Choroid plexus epithelial cell (primary cell): ENCODE measurements at regions not wholly inside any gene's neighbourhood (a gene's known extent, or its start where the extent isn't known, plus 50 kb on each side); places are given as distances from the start of the nearest gene placed in this dataset.

Source experiments
- DNase-seq: peaks from one replicate; pipeline ENCODE4 v3.0.0-alpha.2; 2010; ENCODE audit warnings: low read depth
- H3K4me3 ChIP-seq: 2 replicates; pipeline ENCODE4 v1.5.1; 2011; ENCODE audit warnings: low read depth, mild to moderate bottlenecking, control low read depth, low read length, moderate library complexity
- CTCF ChIP-seq: conservative IDR thresholded peaks from 2 replicates; pipeline ENCODE4 v1.5.1; 2011; ENCODE audit warnings: low read depth, mild to moderate bottlenecking, control low read depth, inconsistent platforms, low read length, moderate library complexity

- no peak for DNase-seq
- H3K4me3 ChIP-seq, result no peak overlapping the region
- no peak for TF ChIP-seq CTCF
These were observed 466.5 kb upstream of the GJE1 start for GRCh38 chr6:141666187-141666586.

GRCh38 chr6:141664744-141665143 is 468.0 kb upstream of the GJE1 start:
- TF ChIP-seq CTCF, result no peak
- DNase-seq, result no peak

GRCh38 chr6:141659582-141659981 is 473.1 kb upstream of the GJE1 start:
- no peak for TF ChIP-seq CTCF
- H3K4me3 ChIP-seq, result no peak overlapping the region

More at GRCh38 chr6:141664744-141665143, 468.0 kb upstream of the GJE1 start:
- no peak overlapping the region for H3K4me3 ChIP-seq

GRCh38 chr6:141658696-141659095 is 474.0 kb upstream of the GJE1 start:
- TF ChIP-seq CTCF, result no peak
- no peak for DNase-seq
- H3K4me3 ChIP-seq, result no peak overlapping the region

More at GRCh38 chr6:141659582-141659981, 473.1 kb upstream of the GJE1 start:
- no peak for DNase-seq

GRCh38 chr6:141657812-141658211 is 474.9 kb upstream of the GJE1 start:
- DNase-seq, result no peak
- TF ChIP-seq CTCF, result no peak
- H3K4me3 ChIP-seq, result no peak overlapping the region

GRCh38 chr6:141653590-141653989 is 479.1 kb upstream of the GJE1 start:
- peak; percentile 19 for DNase-seq
- no peak for TF ChIP-seq CTCF
- no peak overlapping the region for H3K4me3 ChIP-seq

GRCh38 chr6:141641951-141642350 is 490.8 kb upstream of the GJE1 start:
- DNase-seq, result no peak
- no peak overlapping the region for H3K4me3 ChIP-seq
- TF ChIP-seq CTCF, result no peak
